HG03060 (cell line): ENCODE measurements at regions not wholly inside any gene's neighbourhood (a gene's known extent, or its start where the extent isn't known, plus 50 kb on each side); places are given as distances from the start of the nearest gene placed in this dataset.

Experiments
- ATAC-seq: cut with Tn5 transposase; IDR thresholded peaks from one replicate; pipeline ENCODE4 v1.9.1; 2021; ENCODE audit warnings: low read depth, moderate number of reproducible peaks; ENCODE audit not compliant: unreplicated experiment

- no peak for ATAC-seq
Observed at GRCh38 chr1:195045072-195045471, 1563.2 kb downstream of the KCNT2 start.

DNA sequence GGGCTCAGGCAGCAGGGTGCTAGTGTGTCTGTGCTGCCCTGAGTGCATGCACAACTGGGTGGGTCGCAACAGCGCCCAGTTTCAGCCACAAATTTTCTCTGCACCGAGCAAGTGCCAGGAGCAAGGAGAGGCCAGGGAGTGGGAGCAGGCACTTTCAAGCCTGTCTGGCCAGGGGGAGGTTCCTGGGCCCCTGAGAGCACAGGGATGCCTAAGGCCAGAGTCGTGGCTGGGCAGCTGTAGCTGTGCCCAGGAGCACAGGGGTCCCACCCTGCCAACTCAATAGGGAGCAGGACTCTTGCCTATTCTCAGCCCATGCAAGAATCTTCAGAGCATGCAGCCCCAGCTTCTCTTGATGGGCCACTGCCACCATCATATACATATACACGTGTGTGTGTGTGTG is 1577.4 kb downstream of the KCNT2 start:
- no peak for ATAC-seq

DNA sequence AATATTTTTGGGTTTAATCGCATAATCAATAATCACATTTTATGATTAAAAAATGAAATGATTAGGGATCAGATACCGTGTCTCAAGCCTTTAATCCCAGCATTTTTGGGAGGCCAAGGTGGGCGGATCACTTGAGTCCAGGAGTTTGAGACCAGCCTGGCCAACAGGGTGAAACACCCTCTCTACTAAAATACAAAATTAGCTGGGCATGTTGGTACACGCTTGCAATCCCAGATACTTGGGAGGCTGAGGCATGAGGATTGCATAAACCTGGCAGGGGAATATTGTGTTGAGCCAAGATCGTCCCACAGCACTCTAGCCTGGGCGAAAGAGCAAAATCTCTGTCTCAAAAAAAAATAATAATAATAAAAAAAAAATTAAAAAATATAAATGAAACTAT is 1581.4 kb downstream of the KCNT2 start:
- no peak for ATAC-seq

DNA sequence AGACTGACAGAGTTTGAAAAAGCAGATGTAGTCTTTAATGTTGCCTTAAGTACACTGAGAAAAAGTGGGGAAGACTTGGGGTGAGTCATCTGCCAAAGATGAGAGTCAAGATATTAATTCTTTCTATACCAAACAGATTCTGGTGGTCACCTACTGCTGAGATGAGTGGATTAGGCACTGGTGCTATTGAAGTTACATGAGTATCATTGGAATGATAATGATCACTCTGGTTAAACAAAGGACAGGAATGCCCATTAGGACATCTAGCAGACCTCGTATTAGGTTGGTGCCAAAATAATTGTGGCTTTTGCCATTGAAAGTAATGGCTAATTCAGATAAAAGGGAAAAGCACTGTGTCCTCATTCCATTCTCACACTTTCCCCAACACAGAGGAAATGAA is 1588.9 kb downstream of the KCNT2 start:
- ATAC-seq = no peak

- ATAC-seq = no peak
Observed at GRCh38 chr1:195012995-195013394, 1595.2 kb downstream of the KCNT2 start.

DNA sequence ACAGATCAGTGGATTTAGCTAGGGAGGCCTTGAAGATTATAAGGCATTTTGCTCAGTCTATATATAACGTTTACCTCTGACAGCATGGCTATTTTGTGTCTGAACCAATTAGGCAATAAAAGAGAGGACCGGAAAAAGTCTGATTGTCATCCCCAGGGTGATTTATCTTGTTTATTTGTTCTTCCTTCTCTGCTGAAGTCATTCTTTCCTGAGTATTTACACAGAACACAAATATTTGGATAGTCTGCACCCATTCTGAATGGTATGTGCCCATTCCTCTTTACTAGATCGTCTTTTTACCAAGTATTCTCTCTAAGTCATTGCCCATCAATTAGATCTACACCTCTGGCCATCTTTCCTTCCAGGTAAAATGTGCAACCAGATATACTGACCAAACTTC is 1602.9 kb downstream of the KCNT2 start:
- no peak for ATAC-seq

DNA sequence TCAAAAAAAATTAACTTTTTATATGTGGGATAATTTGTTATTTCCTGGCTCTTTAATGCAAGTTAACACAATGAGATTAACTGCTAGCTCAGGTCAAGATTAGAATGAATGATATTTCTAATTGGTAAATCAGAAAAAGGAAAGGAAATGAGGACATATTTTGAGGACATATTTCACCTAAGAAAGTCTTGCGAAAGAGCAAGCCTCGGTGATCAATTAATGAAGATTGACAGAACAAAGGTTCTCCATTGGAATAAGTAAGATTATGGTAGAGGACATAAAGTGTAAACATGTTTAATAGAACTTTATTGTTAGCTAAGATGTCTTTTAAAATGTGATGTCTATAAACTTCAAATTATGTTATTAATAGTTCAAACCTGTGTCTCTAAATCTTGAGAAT is 1617.8 kb downstream of the KCNT2 start:
- ATAC-seq = no peak

- no peak for ATAC-seq
Observed at GRCh38 chr1:194975913-194976312, 1632.3 kb downstream of the KCNT2 start.

DNA sequence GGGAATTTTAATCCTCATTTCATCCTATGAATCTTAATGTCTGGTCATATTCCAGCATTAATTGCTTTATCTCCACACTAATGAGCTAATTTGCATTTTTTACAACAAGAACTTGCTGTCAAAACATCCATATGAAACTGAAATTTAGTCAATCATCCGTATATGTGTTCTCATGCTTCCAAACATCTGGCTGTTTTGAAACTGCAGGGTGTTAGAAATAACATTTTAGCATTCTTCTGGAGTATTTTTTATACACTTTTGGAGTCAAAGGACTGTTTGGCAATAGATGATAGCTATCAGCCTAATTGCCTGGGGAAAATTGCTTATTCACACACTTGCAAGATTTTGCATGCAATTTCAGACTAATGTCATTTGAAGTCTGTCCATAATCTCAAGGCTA is 1639.3 kb downstream of the KCNT2 start:
- ATAC-seq = no peak

- ATAC-seq = no peak
Observed at GRCh38 chr1:194959795-194960194, 1648.4 kb downstream of the KCNT2 start.

GRCh38 chr1:194952171-194952570 is 1656.1 kb downstream of the KCNT2 start:
- ATAC-seq = no peak

- ATAC-seq = no peak
Observed at GRCh38 chr1:194950584-194950983, 1657.7 kb downstream of the KCNT2 start.

DNA sequence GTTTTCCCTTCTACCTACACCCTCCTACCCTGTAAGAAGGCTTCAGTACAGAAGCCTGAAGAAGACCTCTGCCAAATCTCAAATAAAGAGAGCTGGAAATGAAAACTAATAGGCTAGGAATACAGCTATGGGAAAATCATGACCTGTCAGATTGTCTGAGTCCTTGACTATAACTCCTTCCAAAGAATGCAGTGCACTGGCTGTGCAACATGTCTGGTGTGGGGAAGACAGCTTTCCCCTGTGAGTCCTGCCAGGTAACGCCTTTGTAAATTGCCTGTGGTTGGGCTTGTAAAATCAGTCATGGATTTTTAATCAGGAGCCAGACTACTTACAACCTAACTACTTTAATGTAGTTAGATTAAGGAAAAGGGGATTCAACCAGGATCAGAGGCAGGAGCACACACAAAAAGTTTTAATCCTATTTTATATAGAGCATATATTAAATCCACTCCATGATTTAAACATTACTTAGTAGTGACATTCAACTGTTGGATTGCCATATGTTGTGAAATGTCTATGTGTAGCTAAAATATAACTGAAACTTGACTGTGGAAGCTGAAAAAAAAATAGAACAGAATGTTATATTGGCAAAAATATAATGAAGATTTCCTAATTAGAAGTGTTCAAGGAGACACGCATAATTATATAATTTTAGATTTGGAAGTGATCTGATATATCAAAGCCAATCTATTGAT is 1667.8 kb downstream of the KCNT2 start:
- ATAC-seq = no peak

DNA sequence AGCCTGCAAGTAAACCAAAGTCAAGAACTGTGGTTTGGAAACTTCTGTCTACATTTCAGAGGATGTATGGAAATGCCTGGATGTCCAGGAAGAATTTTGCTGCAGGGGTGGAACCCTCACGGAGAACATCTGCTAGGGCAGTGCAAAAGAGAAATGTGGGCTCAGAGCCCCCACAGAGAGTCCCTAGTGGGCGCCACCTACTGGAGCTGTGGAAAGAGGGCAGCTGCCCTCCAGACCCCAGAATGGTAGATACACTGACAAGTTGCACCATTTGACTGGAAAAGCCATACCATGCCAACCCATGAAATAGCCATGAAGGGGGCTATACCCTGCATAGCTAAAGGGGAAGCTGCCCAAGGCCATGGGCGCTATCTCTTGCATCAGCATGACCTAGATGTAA is 1672.4 kb downstream of the KCNT2 start:
- ATAC-seq = no peak

GRCh38 chr1:194931166-194931565 is 1677.1 kb downstream of the KCNT2 start:
- ATAC-seq = no peak

DNA sequence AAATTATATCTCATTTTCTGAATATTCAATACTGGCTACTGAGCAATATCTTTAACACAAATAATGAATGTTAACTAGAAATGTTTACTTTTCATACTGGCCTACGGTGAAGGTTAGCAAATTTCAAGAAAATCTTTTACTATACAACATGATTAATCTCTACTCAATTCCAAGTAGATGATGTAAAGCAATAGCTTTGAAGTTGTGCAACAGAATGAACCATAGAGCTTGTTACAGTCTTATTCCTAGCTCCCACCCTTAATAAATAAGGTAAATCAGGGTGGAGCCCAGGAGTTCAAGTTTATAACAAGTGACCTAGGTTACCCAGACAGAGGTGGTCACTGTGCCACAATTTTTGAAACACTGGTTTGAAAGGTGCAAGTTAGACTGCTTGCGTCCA is 1678.1 kb downstream of the KCNT2 start:
- ATAC-seq = no peak

- ATAC-seq = no peak
Observed at GRCh38 chr1:194929357-194929756, 1678.9 kb downstream of the KCNT2 start.

- no peak for ATAC-seq
Observed at GRCh38 chr1:194919146-194919545, 1689.1 kb downstream of the KCNT2 start.

DNA sequence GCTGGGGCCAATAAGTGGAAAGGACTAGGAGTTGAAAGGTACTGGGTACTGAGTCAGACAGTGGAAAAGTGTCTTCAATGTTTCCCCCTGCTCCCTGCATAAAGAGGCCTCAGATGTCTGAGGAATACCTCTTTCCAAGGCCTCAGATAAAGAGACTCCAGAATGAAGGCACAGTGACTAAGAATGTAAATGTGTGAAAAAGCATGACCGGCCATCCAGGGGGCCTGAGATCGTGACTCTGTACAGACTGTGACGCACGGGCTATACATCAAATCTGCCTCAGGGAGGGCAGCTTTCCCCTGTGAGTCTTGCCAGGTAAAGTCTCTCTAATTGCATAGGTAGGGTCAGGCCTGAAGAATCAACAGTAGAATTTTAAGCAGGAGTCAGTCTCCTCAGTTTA is 1690.5 kb downstream of the KCNT2 start:
- no peak for ATAC-seq

- ATAC-seq = no peak
Observed at GRCh38 chr1:194908643-194909042, 1699.6 kb downstream of the KCNT2 start.

DNA sequence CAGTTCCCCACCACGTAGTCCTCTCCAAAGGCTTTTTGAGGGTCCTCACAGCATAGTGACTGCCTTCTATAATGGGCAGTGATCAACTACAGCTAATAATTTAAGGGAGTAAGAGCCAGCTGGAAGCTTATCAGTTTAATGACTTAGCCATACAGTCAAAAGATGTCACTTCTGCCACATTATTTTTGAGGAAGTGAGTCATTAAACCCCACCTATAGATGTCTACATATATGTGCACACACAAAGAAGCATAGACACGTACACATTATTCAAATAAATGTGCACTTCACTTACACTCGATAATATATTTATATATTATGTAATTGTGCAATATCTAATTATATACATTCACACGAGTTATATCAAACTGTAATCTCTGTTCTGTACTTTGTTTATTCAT is 1704.7 kb downstream of the KCNT2 start:
- no peak for ATAC-seq

DNA sequence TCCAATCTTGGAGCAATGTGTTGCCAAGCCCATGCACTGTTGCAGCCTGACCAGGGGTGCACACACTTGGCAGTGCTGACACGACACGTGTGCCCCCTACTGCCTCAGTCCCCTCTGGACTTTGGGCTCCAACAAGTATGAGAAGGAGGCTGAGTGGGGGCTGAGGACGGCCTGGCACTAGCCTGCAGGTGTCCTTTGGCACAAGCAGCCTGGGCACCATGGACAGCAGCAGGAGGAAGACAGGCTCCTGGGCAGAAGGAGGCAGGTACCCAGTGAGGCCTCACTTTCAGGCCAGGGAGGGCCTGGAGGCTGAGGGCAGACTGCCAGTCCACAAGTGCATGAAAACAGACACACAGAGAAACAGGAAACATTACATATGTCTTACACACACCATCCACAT is 1702.9 kb upstream of the B3GALT2 start:
- ATAC-seq = no peak

DNA sequence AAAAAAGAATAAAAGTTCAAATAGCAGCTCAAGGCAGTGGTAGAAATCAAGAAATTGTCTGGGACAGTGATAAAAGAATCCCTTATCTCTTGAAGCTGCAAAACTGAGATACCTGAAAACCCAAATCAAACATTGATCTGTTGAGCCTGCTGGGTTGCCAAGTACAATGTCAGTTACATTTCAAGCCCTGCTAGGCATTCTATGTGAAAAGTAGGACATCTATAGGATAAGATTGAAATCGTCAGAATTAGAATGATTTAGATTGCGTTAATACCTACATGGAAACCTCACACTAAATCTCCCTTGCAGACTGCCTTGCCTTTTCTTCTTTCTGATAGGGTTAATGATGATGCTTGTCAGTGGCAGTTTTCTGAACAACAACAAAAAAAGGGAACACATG is 1684.4 kb upstream of the B3GALT2 start:
- ATAC-seq = no peak
